GM12891 (cell line): ENCODE measurements at regions not wholly inside any gene's neighbourhood (a gene's known extent, or its start where the extent isn't known, plus 50 kb on each side); places are given as distances from the start of the nearest gene placed in this dataset.

Experiments used
- POLR2A ChIP-seq: IDR thresholded peaks from 2 replicates; pipeline ENCODE4 v1.6.1; 2011; ENCODE audit warnings: low read depth, low read length, control low read depth
- POLR2AphosphoS5 ChIP-seq: IDR thresholded peaks from 2 replicates; pipeline ENCODE4 v1.6.1; 2011; ENCODE audit warnings: low read depth, low read length, control low read depth
- POU2F2 ChIP-seq: IDR thresholded peaks from 2 replicates; pipeline ENCODE4 v1.6.1; 2011; ENCODE audit warnings: low read depth, mild to moderate bottlenecking, control low read depth, low read length, moderate library complexity
- SPI1 ChIP-seq: IDR thresholded peaks from 2 replicates; pipeline ENCODE4 v1.6.1; 2011; ENCODE audit warnings: low read depth, low read length, control low read depth
- TAF1 ChIP-seq: IDR thresholded peaks from 2 replicates; pipeline ENCODE4 v1.6.1; 2011; ENCODE audit warnings: low read depth, low read length, control low read depth

- TF ChIP-seq POU2F2 (no peak), POLR2A (no peak), TAF1 (no peak), POLR2AphosphoS5 (no peak), SPI1 (no peak)
These were observed 206.9 kb downstream of the COX7C start for GRCh38 chr5:86824637-86825036.
